ENCODE measurements at regions not wholly inside any gene's neighbourhood (a gene's known extent, or its start where the extent isn't known, plus 50 kb on each side); places are given as distances from the start of the nearest gene placed in this dataset.
A peak's percentile ranks its signal among the peaks of the same experiment; 100 is the strongest.
"Not testable (repeated sequence)": the region's sequence is repeated elsewhere in the genome, so short reads cannot be mapped to it uniquely, and the experiment has no call there.

- H3K27me3 Mint-ChIP-seq, DNase-seq, H3K27ac Mint-ChIP-seq, H3K4me3 Mint-ChIP-seq, H3K4me1 Mint-ChIP-seq, ATAC-seq: not testable (repeated sequence)
- peaks cover 8 to 22% of the 10 kb centered on the region in 2 donors for H3K9me3 Mint-ChIP-seq
Measured at GRCh38 chr3:166842784-166843183, 537.3 kb downstream of the ZBBX start.

GRCh38 chr3:166837535-166837934 is 542.6 kb downstream of the ZBBX start:
- H3K9me3 Mint-ChIP-seq, result peaks cover 4 to 12% of the 10 kb centered on the region in 2 donors
- H3K4me3 Mint-ChIP-seq, result no peak overlapping the region
- no peaks in the 10 kb centered on the region for H3K4me1 Mint-ChIP-seq
- H3K27ac Mint-ChIP-seq, result no peak overlapping the region
- H3K27me3 Mint-ChIP-seq, result no peaks in the 10 kb centered on the region
- DNase-seq (no peak), ATAC-seq (no peak)

GRCh38 chr3:166836836-166837235 is 543.3 kb downstream of the ZBBX start:
- Mint-ChIP-seq H3K9me3 (peaks cover 4 to 12% of the 10 kb centered on the region in 2 donors), H3K4me1 (no peaks in the 10 kb centered on the region), H3K4me3 (no peak overlapping the region), H3K27ac (peak overlapping the region in 1 of 2 donors; percentile 54), H3K27me3 (no peaks in the 10 kb centered on the region)
- DNase-seq (no peak), ATAC-seq (no peak)

GRCh38 chr3:166829896-166830295 is 550.2 kb downstream of the ZBBX start:
- Mint-ChIP-seq H3K27ac (no peak overlapping the region), H3K4me1 (no peaks in the 10 kb centered on the region), H3K27me3 (no peaks in the 10 kb centered on the region), H3K9me3 (peaks cover 0 to 8% of the 10 kb centered on the region in 2 donors), H3K4me3 (no peak overlapping the region)
- ATAC-seq, result no peak
- DNase-seq, result no peak

GRCh38 chr3:166818464-166818863 is 561.6 kb downstream of the ZBBX start:
- ATAC-seq (no peak), DNase-seq (no peak)
- H3K9me3 Mint-ChIP-seq, result peaks cover 0 to 5% of the 10 kb centered on the region in 2 donors
- H3K4me3 Mint-ChIP-seq, result no peak overlapping the region
- no peaks in the 10 kb centered on the region for H3K4me1 Mint-ChIP-seq
- no peak overlapping the region for H3K27ac Mint-ChIP-seq
- H3K27me3 Mint-ChIP-seq, result no peaks in the 10 kb centered on the region

GRCh38 chr3:166817269-166817668 is 562.8 kb downstream of the ZBBX start:
- H3K9me3 Mint-ChIP-seq, result not testable (repeated sequence)

GRCh38 chr3:166810741-166811445 is 569.2 kb downstream of the ZBBX start:
- no peak for DNase-seq
- Mint-ChIP-seq H3K9me3 (peaks cover 15 to 22% of the 10 kb centered on the region in 2 donors), H3K27me3 (no peaks in the 10 kb centered on the region), H3K4me3 (no peak overlapping the region), H3K27ac (no peak overlapping the region), H3K4me1 (no peaks in the 10 kb centered on the region)
- no peak for ATAC-seq

More at GRCh38 chr3:166817269-166817668, 562.8 kb downstream of the ZBBX start:
- DNase-seq, H3K4me1 Mint-ChIP-seq, ATAC-seq, H3K27me3 Mint-ChIP-seq, H3K27ac Mint-ChIP-seq, H3K4me3 Mint-ChIP-seq: not testable (repeated sequence)

GRCh38 chr3:166809520-166809919 is 570.6 kb downstream of the ZBBX start:
- Mint-ChIP-seq H3K9me3 (peaks cover 16 to 28% of the 10 kb centered on the region in 2 donors), H3K27ac (no peak overlapping the region), H3K4me1 (no peaks in the 10 kb centered on the region), H3K4me3 (no peak overlapping the region), H3K27me3 (no peaks in the 10 kb centered on the region)
- no peak for DNase-seq
- no peak for ATAC-seq

- ATAC-seq, result no peak
- H3K4me3 Mint-ChIP-seq, result no peak overlapping the region
- H3K27me3 Mint-ChIP-seq, result no peaks in the 10 kb centered on the region
- H3K9me3 Mint-ChIP-seq, result peaks cover 5% of the 10 kb centered on the region in 2 donors
- no peak overlapping the region for H3K27ac Mint-ChIP-seq
- DNase-seq, result no peak
- no peaks in the 10 kb centered on the region for H3K4me1 Mint-ChIP-seq
Measured at GRCh38 chr3:166788936-166789335, 591.2 kb downstream of the ZBBX start.

- Mint-ChIP-seq H3K9me3 (peaks cover 5 to 27% of the 10 kb centered on the region in 2 donors), H3K27me3 (no peaks in the 10 kb centered on the region), H3K27ac (no peak overlapping the region), H3K4me1 (no peaks in the 10 kb centered on the region), H3K4me3 (no peak overlapping the region)
- ATAC-seq (no peak), DNase-seq (no peak)
Measured at GRCh38 chr3:166785876-166786275, 594.2 kb downstream of the ZBBX start.

GRCh38 chr3:166783206-166783605 is 596.9 kb downstream of the ZBBX start:
- ATAC-seq (no peak), DNase-seq (no peak)
- no peak overlapping the region for H3K27ac Mint-ChIP-seq
- no peak overlapping the region for H3K4me3 Mint-ChIP-seq
- H3K4me1 Mint-ChIP-seq, result no peaks in the 10 kb centered on the region
- H3K9me3 Mint-ChIP-seq, result peaks cover 6 to 40% of the 10 kb centered on the region in 2 donors
- H3K27me3 Mint-ChIP-seq, result no peaks in the 10 kb centered on the region

- peaks cover 5 to 10% of the 10 kb centered on the region in 2 donors for H3K9me3 Mint-ChIP-seq
Measured at GRCh38 chr3:166764698-166765318, 615.3 kb downstream of the ZBBX start.

GRCh38 chr3:166759736-166760513 is 620.2 kb downstream of the ZBBX start:
- no peak overlapping the region for H3K27ac Mint-ChIP-seq
- no peaks in the 10 kb centered on the region for H3K27me3 Mint-ChIP-seq
- no peak for DNase-seq
- H3K4me3 Mint-ChIP-seq, result no peak overlapping the region
- ATAC-seq, result no peak
- H3K4me1 Mint-ChIP-seq, result no peaks in the 10 kb centered on the region
- peaks cover 10 to 12% of the 10 kb centered on the region in 2 donors for H3K9me3 Mint-ChIP-seq

More at GRCh38 chr3:166764698-166765318, 615.3 kb downstream of the ZBBX start:
- Mint-ChIP-seq H3K27ac (no peak overlapping the region), H3K4me1 (no peaks in the 10 kb centered on the region), H3K4me3 (no peak overlapping the region), H3K27me3 (no peaks in the 10 kb centered on the region)
- ATAC-seq (no peak), DNase-seq (no peak)

- Mint-ChIP-seq H3K27ac (no peak overlapping the region), H3K4me3 (no peak overlapping the region), H3K9me3 (peaks cover 15 to 23% of the 10 kb centered on the region in 2 donors), H3K4me1 (no peaks in the 10 kb centered on the region), H3K27me3 (no peaks in the 10 kb centered on the region)
- DNase-seq (no peak), ATAC-seq (no peak)
Measured at GRCh38 chr3:166752214-166752613, 627.9 kb downstream of the ZBBX start.

GRCh38 chr3:166743481-166744134 is 636.5 kb downstream of the ZBBX start:
- ATAC-seq (no peak), DNase-seq (no peak)
- no peaks in the 10 kb centered on the region for H3K9me3 Mint-ChIP-seq
- H3K27me3 Mint-ChIP-seq, result no peaks in the 10 kb centered on the region
- no peaks in the 10 kb centered on the region for H3K4me1 Mint-ChIP-seq
- H3K4me3 Mint-ChIP-seq, result no peak overlapping the region
- H3K27ac Mint-ChIP-seq, result no peak overlapping the region

All from stimulated activated naive CD8-positive, alpha-beta T cell treated with anti-CD3 and anti-CD28 coated beads, Interleukin-15, amount 100 ng/mL, for 72 hours (primary cell).